PFSK-1 (cell line): ENCODE measurements at regions not wholly inside any gene's neighbourhood (a gene's known extent, or its start where the extent isn't known, plus 50 kb on each side); places are given as distances from the start of the nearest gene placed in this dataset.

ENCODE experiments used
- FOXP2 ChIP-seq: optimal IDR thresholded peaks from 2 replicates; pipeline ENCODE3; 2011; ENCODE audit warnings: borderline replicate concordance, control low read depth, inconsistent platforms; ENCODE audit not compliant: insufficient read depth; ENCODE audit errors: extremely low read length, extremely low read depth
- POLR2AphosphoS5 ChIP-seq: IDR thresholded peaks from 2 replicates; pipeline ENCODE4 v1.6.1; 2012; ENCODE audit warnings: low read depth, mild to moderate bottlenecking, control low read depth, low read length, moderate library complexity
- REST ChIP-seq, 2 experiments: IDR thresholded peaks; 2 replicates each; pipeline versions ENCODE4 v1.6.1 to v1.8.0; 2011 to 2012; ENCODE audit warnings: low read depth in 2 of 2, low read length in 2 of 2, control low read depth in 1 of 2, inconsistent platforms in 1 of 2, mild to moderate bottlenecking in 1 of 2, moderate library complexity in 1 of 2; ENCODE audit not compliant: insufficient read depth in 1 of 2
- SIN3A ChIP-seq: IDR thresholded peaks from 2 replicates; pipeline ENCODE4 v1.6.1; 2012; ENCODE audit warnings: mild to moderate bottlenecking, low read length, moderate library complexity, borderline replicate concordance; ENCODE audit not compliant: insufficient read depth
- TAF1 ChIP-seq: IDR thresholded peaks from 2 replicates; pipeline ENCODE4 v1.6.1; 2012; ENCODE audit warnings: low read length, control low read depth, borderline replicate concordance; ENCODE audit not compliant: insufficient read depth

DNA sequence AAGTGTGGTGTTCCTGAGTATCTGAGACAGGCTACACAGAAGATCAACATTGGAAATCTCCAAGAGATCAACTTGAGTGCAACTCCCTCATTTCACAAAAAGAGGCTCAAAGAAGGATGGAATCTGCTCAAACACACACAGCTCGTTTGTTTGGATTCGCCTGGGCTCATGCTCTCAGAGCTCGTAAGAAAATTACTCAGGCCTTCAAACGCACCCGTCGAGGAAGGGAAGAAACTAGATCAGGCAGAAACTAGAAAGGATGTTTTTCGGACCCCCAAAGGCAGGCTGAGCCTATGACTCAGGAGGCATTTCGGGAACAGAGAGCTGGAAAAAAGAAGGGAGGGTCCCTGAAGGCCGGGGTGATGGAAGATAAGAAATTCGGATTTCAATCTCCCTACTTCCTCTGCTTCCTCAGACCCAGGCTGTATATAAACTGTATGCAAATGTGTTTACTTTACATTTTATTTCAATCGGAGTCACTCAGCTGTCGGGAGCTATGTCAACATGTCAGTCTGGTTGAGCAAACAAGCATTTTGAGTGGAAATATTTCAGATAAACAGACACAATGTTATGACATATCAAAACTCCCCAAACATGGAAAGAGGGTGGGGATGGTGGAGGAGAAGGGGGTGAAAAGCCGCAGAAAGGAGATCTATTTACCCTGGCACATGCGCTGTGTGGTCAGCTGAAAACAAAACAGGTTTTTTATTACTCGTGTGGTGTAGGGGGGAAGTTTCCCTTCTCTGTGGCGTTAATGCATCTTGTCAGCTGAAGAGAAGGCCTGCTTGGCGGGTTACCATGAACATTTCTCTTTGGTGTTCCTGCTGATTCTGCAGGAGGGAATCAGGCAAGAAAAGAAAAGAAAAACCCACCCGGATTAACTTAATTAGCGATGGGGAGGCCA, 129.1 kb upstream of the TBX3 start:
- TF ChIP-seq SIN3A (no peak), TAF1 (0 out of 2 replicates have a peak, but pooled peaks have one; percentile 41), POLR2AphosphoS5 (no peak)

DNA sequence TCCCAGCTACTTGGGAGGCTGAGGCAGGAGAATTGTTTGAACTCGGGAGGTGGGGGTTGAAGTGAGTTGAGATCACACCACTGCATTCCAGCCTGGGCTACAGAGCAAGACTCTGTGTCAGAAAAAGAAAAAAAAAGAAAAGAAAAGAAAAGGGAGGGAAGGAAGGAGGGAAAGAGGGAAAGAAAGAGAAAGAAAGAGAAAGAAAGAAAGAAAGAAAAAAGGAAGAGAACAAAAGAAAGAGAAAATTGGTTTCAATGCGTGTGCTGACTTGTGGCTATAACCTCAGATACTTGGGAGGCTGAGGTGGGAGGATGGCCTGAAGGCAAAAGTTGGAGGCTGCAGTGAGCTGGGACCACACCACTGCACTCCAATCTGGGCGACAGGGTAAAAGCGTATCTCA, 128.4 kb upstream of the TBX3 start:
- no peak for TF ChIP-seq REST (IDR thresholded peaks at IDR 0.05; ENCODE audit: insufficient read depth in 1 of 2, low read depth in 2 of 2, low read length in 2 of 2)
- TF ChIP-seq FOXP2: no peak
- no peak for TF ChIP-seq SIN3A
- TF ChIP-seq TAF1: no peak
- no peak for TF ChIP-seq POLR2AphosphoS5

- no peak for TF ChIP-seq SIN3A
- no peak for TF ChIP-seq FOXP2
- TF ChIP-seq REST (IDR thresholded peaks at IDR 0.05; ENCODE audit: insufficient read depth in 1 of 2, low read depth in 2 of 2, low read length in 2 of 2): no peak
- TF ChIP-seq TAF1: no peak
- no peak for TF ChIP-seq POLR2AphosphoS5
Observed at GRCh38 chr12:114809097-114809496, 125.1 kb upstream of the TBX3 start.

- TF ChIP-seq FOXP2 (no peak), REST (IDR thresholded peaks at IDR 0.05; ENCODE audit: insufficient read depth in 1 of 2, low read depth in 2 of 2, low read length in 2 of 2) (0 out of 4 replicates have a peak, but pooled peaks of 1 of the 2 experiments have one; percentile 11)
Observed at GRCh38 chr12:114799574-114800487, 115.9 kb upstream of the TBX3 start.

DNA sequence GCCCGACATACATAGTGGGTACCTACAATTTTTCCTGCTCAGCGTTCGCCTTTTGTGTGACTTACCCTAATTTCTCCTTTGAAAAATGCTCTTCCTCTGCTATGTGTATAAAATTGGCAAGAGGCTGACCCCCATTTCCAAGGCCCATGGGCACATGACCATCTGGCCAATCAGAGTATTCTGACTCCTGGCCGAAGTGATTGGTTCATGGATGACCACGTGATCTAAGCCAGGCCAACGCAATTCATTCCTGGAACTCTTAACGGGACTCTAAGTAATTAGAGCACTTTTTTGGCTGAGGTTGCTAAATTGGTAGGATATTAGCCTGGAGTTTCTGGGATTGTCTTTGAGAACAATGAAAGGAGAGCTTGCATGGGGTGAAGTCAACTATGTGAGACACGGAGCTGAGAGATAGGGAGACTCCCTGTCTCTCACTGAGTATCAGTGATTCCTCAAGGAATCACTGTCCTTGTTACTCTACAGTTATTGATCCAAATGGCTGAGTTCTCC, 110.1 kb upstream of the TBX3 start:
- no peak for TF ChIP-seq FOXP2

- TF ChIP-seq FOXP2 (no peak), SIN3A (no peak), TAF1 (no peak), POLR2AphosphoS5 (no peak), REST (IDR thresholded peaks at IDR 0.05; ENCODE audit: insufficient read depth in 1 of 2, low read depth in 2 of 2, low read length in 2 of 2) (no peak)
Observed at GRCh38 chr12:114790276-114790675, 106.3 kb upstream of the TBX3 start.
